ENCODE measurements at regions not wholly inside any gene's neighbourhood (a gene's known extent, or its start where the extent isn't known, plus 50 kb on each side); places are given as distances from the start of the nearest gene placed in this dataset.

DNA sequence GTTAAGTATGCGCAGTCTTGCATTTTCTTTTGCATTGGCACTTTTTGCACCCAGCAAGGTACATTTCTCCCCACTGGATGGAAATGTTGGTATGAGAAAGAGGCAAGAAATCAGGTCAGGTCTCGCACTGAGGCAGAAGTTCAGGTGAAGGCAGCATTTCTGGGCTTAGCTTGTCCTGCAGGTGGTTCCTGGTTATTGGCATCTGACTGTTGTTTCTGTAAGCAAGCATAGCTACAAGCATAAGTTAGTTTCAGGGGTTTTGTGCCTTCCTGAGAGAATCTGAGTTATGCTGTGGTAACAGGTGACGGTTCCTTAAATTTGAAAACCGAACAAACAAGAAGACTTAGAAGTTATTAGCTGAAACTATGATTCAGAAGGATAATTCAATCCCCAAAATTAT lies 139.4 kb upstream of the GRM7 start:
- no peaks in the 10 kb centered on the region for H3K9me3 ChIP-seq
- intact Hi-C loops (cut with DNase I; ENCODE audit: low total_unique reads) = no loop called here
- TF ChIP-seq, protein P1, sequence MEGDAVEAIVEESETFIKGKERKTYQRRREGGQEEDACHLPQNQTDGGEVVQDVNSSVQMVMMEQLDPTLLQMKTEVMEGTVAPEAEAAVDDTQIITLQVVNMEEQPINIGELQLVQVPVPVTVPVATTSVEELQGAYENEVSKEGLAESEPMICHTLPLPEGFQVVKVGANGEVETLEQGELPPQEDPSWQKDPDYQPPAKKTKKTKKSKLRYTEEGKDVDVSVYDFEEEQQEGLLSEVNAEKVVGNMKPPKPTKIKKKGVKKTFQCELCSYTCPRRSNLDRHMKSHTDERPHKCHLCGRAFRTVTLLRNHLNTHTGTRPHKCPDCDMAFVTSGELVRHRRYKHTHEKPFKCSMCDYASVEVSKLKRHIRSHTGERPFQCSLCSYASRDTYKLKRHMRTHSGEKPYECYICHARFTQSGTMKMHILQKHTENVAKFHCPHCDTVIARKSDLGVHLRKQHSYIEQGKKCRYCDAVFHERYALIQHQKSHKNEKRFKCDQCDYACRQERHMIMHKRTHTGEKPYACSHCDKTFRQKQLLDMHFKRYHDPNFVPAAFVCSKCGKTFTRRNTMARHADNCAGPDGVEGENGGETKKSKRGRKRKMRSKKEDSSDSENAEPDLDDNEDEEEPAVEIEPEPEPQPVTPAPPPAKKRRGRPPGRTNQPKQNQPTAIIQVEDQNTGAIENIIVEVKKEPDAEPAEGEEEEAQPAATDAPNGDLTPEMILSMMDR (IDR thresholded peaks at IDR 0.05) = no peak
- TF ChIP-seq POLR2A (IDR thresholded peaks at IDR 0.05) = no peak
- no peaks in the 10 kb centered on the region for H3K36me3 ChIP-seq
- no peak for DNase-seq
- no peak overlapping the region for H3K4me3 ChIP-seq
- no peaks in the 10 kb centered on the region for H3K27me3 ChIP-seq
- no peak overlapping the region for H3K27ac ChIP-seq
- no peaks in the 10 kb centered on the region for H3K4me1 ChIP-seq

DNA sequence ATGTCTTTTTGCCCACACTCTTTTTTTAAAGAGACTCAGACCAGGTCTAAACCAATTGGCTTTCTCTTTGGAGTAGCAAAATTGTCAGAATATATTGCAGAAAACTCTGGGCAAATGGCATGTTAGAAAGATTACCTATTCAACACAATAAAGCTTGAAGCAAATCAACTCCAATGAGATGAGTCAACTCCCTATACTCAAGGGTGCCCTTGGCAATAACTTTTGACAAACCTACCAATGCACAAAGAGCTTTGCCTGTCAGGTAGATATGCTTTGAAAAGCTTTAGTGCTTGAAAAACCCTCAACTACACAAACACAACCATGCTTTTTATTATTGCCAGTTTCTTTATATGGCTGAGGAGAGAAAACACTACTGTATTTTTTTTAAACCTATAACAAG lies 137.7 kb upstream of the GRM7 start:
- intact Hi-C loops (cut with DNase I; ENCODE audit: low total_unique reads) = no loop called here

DNA sequence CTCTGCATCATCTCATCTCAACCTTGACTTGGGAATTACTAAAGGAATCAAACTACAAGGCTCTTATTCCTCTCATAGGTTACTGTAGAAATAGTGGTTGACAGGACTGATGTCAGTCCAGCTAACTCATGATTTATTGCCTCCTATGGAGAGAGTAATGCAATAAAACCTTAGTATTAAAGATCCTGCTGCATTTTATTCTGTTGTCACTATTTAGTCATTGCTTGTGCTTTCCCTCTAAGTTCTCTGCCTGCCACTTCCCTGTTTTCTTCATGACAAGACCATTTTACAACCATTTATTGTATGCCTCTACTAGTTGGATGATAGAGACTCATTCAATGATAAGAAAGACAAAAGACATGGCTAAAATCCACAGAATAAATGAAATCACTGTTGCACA lies 134.1 kb upstream of the GRM7 start:
- intact Hi-C loops (cut with DNase I; ENCODE audit: low total_unique reads) = no loop called here
- Histone ChIP-seq H3K4me1 (no peaks in the 10 kb centered on the region), H3K4me3 (no peak overlapping the region), H3K27ac (no peak overlapping the region), H3K9me3 (no peaks in the 10 kb centered on the region), H3K36me3 (no peaks in the 10 kb centered on the region), H3K27me3 (no peaks in the 10 kb centered on the region)
- DNase-seq = no peak
- TF ChIP-seq, protein P1 (IDR thresholded peaks at IDR 0.05) = no peak
- TF ChIP-seq POLR2A (IDR thresholded peaks at IDR 0.05) = no peak

More for the DNA sequence above, 137.7 kb upstream of the GRM7 start:
- DNase-seq = no peak
- no peak for TF ChIP-seq POLR2A (IDR thresholded peaks at IDR 0.05)
- H3K36me3 ChIP-seq = no peaks in the 10 kb centered on the region
- H3K27me3 ChIP-seq = no peaks in the 10 kb centered on the region
- no peaks in the 10 kb centered on the region for H3K4me1 ChIP-seq
- no peak overlapping the region for H3K4me3 ChIP-seq
- H3K9me3 ChIP-seq = no peaks in the 10 kb centered on the region
- H3K27ac ChIP-seq = no peak overlapping the region

DNA sequence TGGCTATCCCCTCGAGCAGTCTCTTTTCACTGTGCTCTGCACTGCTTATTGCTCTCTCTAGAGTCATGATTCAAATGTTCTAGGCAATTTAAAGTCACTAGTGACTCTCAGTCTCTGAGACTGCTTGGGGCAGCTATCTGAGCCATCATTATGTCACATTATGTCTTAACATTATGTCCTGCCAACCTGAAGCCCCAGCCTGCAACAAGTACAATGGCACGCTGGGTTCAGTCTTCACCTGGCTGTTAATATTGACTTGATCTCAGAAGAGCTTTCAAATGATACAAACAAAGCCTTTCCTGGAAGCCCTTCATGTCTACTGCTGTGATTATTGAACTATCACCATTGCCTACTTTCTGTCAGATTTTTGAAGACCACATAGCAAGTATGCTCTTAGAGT lies 128.1 kb upstream of the GRM7 start:
- Histone ChIP-seq H3K9me3 (no peaks in the 10 kb centered on the region), H3K27me3 (no peaks in the 10 kb centered on the region), H3K4me3 (no peak overlapping the region), H3K36me3 (no peaks in the 10 kb centered on the region), H3K27ac (no peak overlapping the region), H3K4me1 (no peaks in the 10 kb centered on the region)
- TF ChIP-seq POLR2A (IDR thresholded peaks at IDR 0.05) = no peak
- TF ChIP-seq, protein P1 (IDR thresholded peaks at IDR 0.05) = no peak
- intact Hi-C loops (cut with DNase I; ENCODE audit: low total_unique reads) = no loop called here
- no peak for DNase-seq

DNA sequence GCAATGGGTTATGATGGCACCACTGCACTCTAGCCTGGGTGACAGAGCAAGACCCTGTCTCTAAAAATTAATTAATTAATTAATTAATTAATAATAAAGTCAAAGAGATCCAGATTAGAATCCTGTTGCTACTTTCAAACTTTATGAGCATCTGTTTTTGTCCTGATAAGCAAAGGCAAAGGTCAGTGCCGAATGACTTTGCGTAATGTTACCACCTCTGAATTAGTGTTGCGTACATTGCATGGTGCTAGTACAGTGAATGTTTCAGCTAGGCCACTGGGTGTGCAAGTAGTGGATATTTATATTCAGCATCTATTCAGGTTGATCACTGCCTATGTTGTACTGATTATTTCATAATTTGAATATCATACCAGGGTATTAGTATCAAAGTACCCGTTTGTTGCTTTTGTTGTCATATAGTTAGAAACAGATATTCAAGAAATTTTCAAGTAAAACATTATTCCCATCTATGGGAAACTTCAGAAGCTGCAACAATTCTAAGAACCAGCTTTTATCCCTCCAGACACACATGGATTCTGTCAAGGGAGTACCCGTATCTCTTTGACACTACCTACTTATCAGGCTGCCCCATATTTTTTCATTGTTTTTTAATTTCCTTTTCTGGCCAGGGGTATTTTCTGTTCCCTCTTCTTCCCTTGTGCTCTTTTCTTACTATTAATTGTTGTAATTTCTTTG lies 127.1 kb upstream of the GRM7 start:
- Histone ChIP-seq H3K9me3 (no peaks in the 10 kb centered on the region), H3K4me3 (no peak overlapping the region), H3K27me3 (no peaks in the 10 kb centered on the region), H3K4me1 (no peaks in the 10 kb centered on the region), H3K27ac (no peak overlapping the region), H3K36me3 (no peaks in the 10 kb centered on the region)
- intact Hi-C loops (cut with DNase I; ENCODE audit: low total_unique reads) = no loop called here
- TF ChIP-seq POLR2A (IDR thresholded peaks at IDR 0.05) = no peak
- TF ChIP-seq, protein P1 (IDR thresholded peaks at IDR 0.05) = no peak
- no peak for DNase-seq

DNA sequence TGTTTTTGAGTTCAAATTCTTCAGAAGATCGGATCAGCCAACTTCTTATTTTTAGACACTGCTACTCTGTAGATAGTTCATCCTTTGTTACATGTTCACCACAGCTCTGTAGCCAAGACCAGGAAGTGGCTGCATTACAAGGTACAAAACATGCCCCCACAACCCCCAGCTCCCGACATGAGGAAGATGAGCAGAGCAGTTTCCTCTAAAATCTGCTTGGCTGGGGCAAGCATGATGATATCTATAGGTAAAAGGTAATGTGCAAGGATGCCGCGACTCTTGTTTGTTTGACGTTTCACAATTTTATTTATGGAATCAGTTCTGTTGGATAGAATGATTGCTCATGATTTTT lies 126.5 kb upstream of the GRM7 start:
- H3K36me3 ChIP-seq = no peaks in the 10 kb centered on the region
- DNase-seq = no peak
- no peak overlapping the region for H3K4me3 ChIP-seq
- intact Hi-C loops (cut with DNase I; ENCODE audit: low total_unique reads) = no loop called here
- H3K27ac ChIP-seq = no peak overlapping the region
- no peaks in the 10 kb centered on the region for H3K27me3 ChIP-seq
- no peaks in the 10 kb centered on the region for H3K9me3 ChIP-seq
- no peaks in the 10 kb centered on the region for H3K4me1 ChIP-seq
- no peak for TF ChIP-seq POLR2A (IDR thresholded peaks at IDR 0.05)
- TF ChIP-seq, protein P1 (IDR thresholded peaks at IDR 0.05) = no peak
